ENCODE measurements at regions not wholly inside any gene's neighbourhood (a gene's known extent, or its start where the extent isn't known, plus 50 kb on each side); places are given as distances from the start of the nearest gene placed in this dataset.

GRCh38 chr10:70998086-70998485 is 109.7 kb upstream of the PCBD1 start:
- H3K36me3 ChIP-seq (replicated peaks in 1 of 2; ENCODE audit: insufficient read depth in 1 of 2, low read depth in 2 of 2), result no peaks in the 10 kb centered on the region
- no peak for TF ChIP-seq CTCF (IDR thresholded peaks at IDR 0.05)
- TF ChIP-seq POLR2A (IDR thresholded peaks at IDR 0.05), result no peak
- H3K27ac ChIP-seq, result no peak overlapping the region
- no peaks in the 10 kb centered on the region for H3K4me1 ChIP-seq
- H3K27me3 ChIP-seq, result no peaks in the 10 kb centered on the region
- no peaks in the 10 kb centered on the region for H3K9me3 ChIP-seq
- ATAC-seq (no peak), DNase-seq (no peak)
- intact Hi-C loops (cut with DNase I), result no loop called here
- WGBS, 2 donors, result 70 to 72% methylated on average over 9 of the region's 9 CpGs
- no peak overlapping the region for H3K4me3 ChIP-seq

- 85 to 87% methylated on average over 2 of the region's 2 CpGs for WGBS, 2 donors
- TF ChIP-seq POLR2A (IDR thresholded peaks at IDR 0.05) (no peak), CTCF (IDR thresholded peaks at IDR 0.05) (no peak)
Measured at GRCh38 chr10:71001470-71001869, 113.1 kb upstream of the PCBD1 start.

GRCh38 chr10:71004176-71005075 is 116.1 kb upstream of the PCBD1 start:
- intact Hi-C loops (cut with DNase I), result no loop called here
- H3K27ac ChIP-seq, result no peak overlapping the region
- no peaks in the 10 kb centered on the region for H3K36me3 ChIP-seq (replicated peaks in 1 of 2; ENCODE audit: insufficient read depth in 1 of 2, low read depth in 2 of 2)
- no peaks in the 10 kb centered on the region for H3K27me3 ChIP-seq
- 60 to 74% methylated on average over 6 to 9 of the region's 9 CpGs for WGBS, 2 donors
- TF ChIP-seq CTCF (IDR thresholded peaks at IDR 0.05), result no peak
- no peaks in the 10 kb centered on the region for H3K4me1 ChIP-seq
- DNase-seq (no peak), ATAC-seq (no peak)
- H3K4me3 ChIP-seq, result no peak overlapping the region
- no peaks in the 10 kb centered on the region for H3K9me3 ChIP-seq

More at GRCh38 chr10:71001470-71001869, 113.1 kb upstream of the PCBD1 start:
- H3K4me1 ChIP-seq, result no peaks in the 10 kb centered on the region
- H3K27ac ChIP-seq, result no peak overlapping the region
- no peaks in the 10 kb centered on the region for H3K36me3 ChIP-seq (replicated peaks in 1 of 2; ENCODE audit: insufficient read depth in 1 of 2, low read depth in 2 of 2)
- no peaks in the 10 kb centered on the region for H3K27me3 ChIP-seq
- no peaks in the 10 kb centered on the region for H3K9me3 ChIP-seq
- ATAC-seq (no peak), DNase-seq (no peak)
- intact Hi-C loops (cut with DNase I), result no loop called here
- no peak overlapping the region for H3K4me3 ChIP-seq

GRCh38 chr10:71005337-71006305 is 117.3 kb upstream of the PCBD1 start:
- no peak for DNase-seq
- TF ChIP-seq POLR2A (IDR thresholded peaks at IDR 0.05), result no peak
- TF ChIP-seq CTCF (IDR thresholded peaks at IDR 0.05), result no peak
- Histone ChIP-seq H3K4me1 (no peaks in the 10 kb centered on the region), H3K9me3 (no peaks in the 10 kb centered on the region), H3K27me3 (no peaks in the 10 kb centered on the region), H3K4me3 (no peak overlapping the region), H3K36me3 (replicated peaks in 1 of 2; ENCODE audit: insufficient read depth in 1 of 2, low read depth in 2 of 2) (no peaks in the 10 kb centered on the region), H3K27ac (no peak overlapping the region)
- intact Hi-C loops (cut with DNase I), result no loop called here
- WGBS, 2 donors, result 62 to 71% methylated on average over 14 to 22 of the region's 23 CpGs
- no peak for ATAC-seq
